Amniotic stem cell (primary cell): ENCODE measurements at regions not wholly inside any gene's neighbourhood (a gene's known extent, or its start where the extent isn't known, plus 50 kb on each side); places are given as distances from the start of the nearest gene placed in this dataset.

ENCODE experiments used
- DNase-seq: peaks from one replicate; lab custom pipeline; 2025; lab: John Stamatoyannopoulos, UW

DNA sequence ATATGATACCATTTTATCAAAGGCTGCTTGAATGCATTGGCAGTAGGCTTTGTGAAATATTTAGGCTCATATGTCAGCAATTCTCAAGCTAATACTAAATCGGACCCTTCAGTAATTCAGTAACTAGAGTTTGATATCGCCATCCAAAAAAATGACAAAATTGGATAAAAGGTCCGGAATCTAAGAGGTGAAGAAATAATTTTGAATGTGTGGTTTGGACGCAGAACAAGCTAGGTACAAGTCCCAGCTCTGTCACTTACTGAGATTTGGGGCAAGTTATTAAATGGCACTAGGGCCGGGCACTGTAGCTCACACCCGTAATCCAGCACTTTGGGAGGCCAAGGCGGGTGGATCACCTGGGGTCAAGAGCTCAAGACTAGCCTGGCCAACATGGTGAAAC, 956.5 kb downstream of the CDH11 start:
- DNase-seq = no peak

DNA sequence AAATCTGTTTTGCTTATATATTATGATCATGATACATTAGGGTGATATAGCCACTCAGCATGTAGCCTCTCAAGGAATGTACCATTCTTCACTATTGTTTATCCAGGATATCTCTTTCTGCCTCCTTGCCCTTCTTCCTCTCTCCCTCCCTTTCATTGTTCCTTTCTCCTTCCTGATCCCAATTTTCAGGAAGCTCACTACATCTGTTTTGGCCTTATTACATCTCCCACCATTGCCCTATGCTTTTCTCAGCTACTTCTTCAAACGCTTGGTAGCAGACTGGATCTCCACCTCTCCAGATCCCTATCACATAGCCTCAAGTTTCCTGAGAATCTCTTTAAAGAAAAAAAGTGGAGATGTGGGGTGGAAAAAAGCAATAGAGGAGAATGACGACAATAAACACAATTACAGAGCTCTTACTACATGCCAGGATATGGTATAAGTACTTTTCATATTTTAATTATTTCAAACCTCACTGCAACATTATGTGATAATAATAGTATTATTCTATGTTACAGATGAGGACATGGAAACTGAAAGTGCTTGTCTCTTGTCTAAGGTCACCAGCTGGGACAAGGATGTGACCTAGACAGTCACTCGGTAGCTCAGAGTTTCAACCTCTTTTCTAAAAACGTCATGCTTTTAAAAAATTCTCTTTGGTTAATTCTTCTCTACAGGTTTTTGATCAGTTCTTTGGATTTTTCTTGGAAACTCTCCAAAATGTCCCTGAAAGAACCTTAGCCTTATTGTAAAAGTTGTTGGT, 959.1 kb downstream of the CDH11 start:
- no peak for DNase-seq

DNA sequence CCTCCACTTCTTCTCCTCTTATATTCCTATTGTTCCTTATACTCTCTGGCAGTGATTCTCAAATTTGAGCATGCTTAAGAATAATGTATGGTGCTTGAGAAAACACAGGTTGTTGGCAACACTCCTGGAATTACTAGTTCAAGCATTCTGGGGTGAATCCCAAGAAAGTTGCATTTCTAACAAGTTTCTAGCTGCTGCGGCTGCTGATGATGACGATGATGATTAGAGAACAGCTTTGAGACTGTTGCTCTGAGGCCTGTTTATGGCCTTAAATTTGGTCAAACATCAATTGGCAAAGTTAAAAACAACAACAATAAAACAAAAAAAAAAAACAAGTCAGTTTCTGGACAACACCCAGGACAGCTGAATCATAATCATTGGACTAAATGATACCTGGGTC, 961.9 kb downstream of the CDH11 start:
- no peak for DNase-seq

DNA sequence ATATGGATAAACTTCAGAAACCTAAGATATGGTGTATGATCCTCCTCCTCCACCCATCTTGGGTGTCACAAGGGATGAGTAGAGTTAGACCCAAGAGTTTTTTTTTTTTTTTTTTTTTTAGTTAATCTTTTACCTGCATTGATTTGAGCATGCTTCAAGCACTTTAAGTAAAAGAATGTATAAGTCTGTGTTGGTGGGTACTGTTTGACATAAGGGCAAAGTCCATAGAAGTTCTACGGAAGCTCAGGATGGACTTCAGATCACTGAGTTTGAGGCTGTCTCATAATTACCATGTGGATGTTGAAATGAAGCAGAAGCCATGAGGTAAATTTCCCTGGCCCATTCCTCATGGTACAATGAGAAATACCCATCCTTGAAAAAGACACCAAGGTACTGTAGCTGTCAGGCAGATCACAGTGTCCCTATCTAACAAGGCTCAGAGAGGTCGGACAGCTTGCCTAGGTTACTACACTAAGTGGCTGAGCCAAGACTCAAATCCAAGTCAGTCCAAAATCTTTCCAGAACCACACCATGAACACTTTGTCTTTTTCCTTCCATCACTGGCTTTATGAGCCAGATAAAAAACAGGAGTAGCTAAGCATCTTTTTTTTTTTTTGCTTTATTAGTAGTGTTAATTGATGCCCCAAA, 962.8 kb downstream of the CDH11 start:
- no peak for DNase-seq

DNA sequence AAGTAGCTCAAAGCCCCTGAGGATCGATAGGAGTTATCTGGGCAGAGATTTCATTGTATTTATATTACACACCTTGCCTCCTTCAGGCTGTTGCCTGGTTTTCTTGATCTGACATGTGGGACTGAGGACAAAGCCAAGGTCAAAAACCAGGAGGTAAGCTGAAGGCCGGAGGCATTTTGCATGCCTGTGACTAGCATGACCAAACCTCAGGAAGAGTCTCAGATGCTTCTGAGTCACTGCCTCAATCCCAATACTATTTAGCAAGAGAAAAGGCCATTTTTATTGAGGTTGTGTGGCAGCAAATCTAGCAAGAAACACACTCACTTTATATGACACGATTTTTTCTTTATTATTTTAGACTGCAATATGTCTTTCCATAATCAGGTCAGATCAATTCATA, 968.1 kb downstream of the CDH11 start:
- DNase-seq = no peak

DNA sequence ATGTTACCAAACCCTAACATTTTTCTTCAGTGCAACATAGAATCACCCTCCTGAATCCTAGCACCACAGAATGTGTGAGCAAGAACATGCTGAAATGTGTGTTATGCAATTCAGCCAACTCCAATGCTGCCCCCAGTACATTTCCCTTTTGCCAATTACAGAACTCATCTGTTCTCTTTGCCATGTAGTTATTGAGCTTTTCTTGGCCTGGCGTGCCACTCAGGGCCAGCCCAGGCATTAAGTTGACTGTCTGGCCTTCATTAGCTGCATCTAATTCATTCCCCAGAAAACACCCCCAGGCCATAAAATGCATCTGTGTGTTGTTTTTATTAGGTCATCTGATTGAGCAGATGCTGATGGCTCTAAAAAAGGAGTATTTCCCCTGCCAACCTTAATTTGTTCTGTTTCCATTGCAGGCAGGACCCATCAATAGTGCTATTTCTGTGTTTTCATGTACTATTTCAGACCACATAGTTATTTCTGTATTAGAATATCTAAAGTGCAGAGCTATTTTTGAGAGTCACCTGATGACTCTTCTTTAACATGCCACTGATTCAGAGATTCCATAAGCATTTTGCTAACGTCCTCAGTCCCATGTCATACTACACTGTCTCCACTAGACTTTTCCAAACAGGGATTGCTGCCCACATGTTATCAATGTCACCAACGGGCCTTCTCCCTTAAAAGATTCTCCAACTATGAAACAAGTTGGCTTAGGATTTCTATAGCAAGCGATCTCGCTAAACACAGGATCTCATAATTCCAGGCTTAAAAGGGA, 969.7 kb downstream of the CDH11 start:
- DNase-seq = no peak

DNA sequence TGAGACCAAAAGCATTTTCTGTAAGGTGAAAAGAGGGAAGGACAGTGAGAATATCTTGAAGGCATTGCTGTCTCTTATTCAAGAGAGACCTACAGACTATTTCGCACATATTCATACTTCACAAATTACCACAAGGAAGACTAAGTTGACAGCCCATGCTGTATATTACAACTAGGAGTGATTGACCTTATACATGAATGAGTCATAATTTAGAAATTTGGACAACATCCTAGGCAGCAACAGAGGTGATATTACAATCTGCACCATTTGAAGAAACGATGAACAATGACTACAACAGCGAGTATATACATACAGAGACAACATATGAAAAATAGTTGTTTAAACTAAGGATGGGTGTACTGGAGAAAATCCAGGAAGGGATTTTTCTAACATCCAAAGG, 971.7 kb downstream of the CDH11 start:
- no peak for DNase-seq

DNA sequence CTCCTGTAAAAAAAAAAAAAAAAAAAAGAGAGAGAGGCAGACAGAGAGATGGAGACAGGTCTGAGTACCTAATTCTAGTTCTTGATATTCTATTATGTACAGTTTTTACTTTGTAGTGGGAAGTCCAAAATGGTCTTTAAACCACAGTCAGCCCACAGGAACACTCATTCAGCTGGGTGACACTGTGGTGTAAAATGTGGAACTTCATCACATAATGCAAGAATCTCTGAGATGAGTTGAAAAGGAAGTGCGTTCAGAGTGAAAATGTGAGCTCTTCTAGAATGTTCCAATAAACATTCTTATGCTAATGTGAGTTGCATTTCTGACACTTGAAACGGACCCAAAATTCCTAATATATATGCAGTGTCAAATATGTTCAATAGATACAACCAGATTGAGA, 972.1 kb downstream of the CDH11 start:
- DNase-seq = no peak

DNA sequence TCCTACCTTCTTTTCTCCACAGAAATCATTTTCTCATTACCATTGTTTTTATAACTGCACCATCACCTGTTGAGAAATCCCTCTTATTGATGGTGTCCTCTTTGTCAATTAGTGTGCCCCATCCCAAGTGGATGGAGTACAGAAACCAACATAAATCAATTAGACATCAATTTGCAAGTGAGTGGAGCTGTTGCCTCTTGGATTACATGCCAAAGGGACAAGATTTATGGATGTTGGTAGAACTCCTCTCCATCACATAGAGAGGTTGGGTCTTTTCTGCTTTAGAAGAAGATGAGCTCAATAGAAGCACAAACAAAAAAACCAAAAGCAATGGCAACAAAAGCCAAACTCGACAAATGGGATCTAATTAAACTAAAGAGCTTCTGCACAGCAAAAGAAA, 973.5 kb downstream of the CDH11 start:
- no peak for DNase-seq

DNA sequence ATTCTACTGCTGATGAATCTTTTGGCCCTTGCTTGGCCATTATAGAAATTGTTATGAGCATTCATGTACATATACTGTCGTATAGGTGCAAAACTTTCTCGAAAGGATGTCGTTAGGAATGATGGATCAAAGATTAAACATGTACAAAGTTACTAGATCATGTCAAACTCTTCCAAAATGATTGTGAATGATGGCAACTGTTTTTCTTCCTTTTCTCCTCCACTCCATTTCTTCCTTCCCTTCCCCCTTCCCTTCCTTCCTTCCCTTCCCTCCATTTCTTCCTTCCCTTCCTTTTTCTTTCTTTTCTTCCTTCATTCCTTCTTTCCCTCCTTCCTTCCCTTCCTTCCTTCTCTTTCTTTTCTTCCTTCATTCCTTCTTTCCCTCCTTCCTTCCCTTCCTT, 973.9 kb downstream of the CDH11 start:
- no peak for DNase-seq

DNA sequence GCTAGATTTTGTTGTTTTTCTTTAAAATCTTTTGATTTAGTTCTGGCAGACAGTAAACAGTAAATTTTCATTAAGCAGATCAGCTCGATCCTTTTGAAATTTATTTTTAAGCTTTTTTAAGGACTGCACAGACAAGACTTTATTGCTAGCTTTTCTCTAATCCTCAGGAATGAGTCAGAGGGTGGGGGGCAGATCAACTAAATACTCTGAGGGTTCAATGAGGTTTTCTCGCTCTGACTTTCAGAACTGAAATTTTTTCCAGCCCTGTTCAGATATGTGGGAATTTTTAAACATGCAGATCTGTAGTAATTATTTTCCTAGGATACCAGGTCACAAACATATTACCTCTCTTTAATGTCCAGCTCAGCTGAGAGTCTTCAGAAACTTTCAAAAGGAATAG, 977.2 kb downstream of the CDH11 start:
- no peak for DNase-seq

DNA sequence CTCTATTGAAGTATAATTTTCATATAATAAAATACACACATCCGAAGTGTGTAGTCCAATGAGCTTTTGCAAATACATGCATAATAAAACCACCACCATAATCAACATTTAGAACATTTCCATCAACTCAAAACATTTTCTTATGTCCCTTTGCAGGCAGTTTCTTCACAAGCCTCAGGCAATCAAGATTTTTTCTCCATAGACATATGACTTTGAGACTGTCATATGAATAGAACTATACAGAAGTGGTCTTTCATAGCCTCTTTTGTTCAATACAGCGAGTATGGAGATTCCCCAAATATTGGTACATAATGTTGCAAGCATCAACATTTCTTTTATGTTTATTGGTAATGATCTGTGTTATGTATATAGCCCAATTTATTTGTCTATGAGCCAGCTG, 983.2 kb downstream of the CDH11 start:
- DNase-seq = no peak

DNA sequence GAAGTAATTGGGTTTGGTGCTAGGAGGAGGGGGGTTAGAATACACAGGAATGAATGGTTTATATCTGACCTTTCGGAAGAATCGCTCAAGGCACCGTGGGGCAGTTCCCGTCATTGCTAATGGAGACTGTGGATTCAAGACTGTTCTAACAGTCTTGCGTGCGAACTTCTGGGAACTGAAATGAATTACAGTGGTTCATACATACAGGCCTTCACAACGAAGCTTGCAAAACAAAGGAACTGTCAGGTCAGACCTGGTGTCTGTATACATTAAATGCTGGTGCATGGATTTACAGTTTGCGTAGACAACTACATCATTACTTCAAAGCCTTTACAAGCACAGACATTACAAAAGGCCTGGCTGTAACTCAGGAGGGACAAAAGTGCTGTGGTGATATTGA, 983.9 kb downstream of the CDH11 start:
- no peak for DNase-seq

DNA sequence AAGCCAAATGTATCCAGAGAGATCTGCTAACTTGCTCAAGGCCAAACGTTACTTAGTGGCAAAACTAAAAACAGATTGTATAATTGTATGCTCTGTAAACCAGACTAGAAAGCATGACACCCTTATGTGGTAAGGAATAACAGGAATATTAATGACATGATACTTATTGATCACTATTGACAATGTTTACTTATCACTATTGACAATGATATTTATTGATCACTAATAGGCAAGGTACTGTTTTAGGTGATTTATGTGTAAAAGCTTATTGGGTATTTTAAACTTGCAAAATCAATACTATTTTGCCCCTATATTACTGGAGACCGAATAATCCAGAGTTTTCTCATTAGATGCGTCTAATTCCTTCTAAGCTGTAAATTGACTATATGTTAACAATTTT, 985.1 kb downstream of the CDH11 start:
- DNase-seq = no peak

DNA sequence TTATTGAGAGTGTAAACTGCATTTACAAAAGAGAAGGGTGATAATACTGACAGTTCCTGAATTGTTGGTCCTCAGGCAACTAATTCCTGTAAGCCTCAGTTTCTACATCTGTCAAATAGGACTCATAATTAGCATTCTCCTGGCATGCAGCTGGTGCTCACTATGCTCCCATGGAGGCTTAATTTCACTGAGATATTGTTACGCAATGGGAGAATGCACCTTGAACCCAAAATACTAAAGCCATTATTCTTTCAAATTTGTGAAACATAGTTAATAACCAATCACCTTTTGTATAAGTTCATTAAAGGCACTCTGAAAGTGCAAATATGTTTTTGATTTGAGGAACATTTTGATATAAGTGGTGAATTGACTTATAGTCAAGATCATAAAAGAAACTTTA, 985.5 kb downstream of the CDH11 start:
- no peak for DNase-seq

DNA sequence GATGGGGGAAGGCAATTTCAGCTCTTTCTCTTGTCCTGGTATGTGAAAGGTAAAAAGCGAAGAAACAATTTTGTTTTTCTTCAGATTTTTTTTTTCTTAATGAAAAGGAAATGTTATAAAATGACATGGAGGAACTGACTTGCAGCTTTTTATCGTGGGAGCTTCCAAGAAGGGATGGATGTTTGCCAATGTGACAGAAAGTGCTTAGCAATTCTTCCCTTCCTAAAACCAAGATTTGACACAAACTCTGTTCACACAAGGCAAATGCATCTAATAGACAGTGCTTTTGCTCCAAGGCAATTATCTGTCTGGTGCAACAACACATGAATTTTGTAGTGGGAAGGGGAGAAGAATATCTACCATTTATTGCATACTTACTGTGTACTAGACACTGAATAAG, 988.5 kb downstream of the CDH11 start:
- no peak for DNase-seq

DNA sequence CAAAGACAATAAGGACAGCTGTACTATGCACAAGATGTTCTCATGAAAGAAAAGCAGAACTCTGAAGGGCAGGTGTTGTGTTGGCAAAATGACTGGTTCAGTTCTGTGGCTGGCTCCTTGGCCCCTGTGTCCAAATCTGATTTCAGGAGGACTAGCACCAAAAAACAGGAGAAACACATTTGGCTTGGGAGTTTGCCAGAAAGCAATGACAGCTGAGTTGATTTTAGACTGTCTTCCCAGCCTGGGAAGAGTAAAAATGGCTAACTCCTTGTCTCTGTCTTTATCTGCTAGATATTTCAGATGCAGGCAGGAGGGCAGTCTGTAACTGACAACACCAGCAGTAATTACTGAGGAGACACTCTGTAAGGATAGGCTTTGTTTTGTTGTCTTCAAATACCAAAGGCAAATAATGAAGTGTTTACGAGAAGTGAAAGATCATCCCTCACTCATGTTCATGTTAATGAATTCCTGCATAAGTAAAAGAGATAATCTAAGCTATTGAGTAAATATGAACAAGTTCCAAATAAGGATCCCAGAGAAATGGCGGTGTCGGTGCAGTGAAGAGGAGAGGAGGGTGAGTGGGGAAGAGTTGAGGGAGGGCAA, 989.0 kb downstream of the CDH11 start:
- no peak for DNase-seq

DNA sequence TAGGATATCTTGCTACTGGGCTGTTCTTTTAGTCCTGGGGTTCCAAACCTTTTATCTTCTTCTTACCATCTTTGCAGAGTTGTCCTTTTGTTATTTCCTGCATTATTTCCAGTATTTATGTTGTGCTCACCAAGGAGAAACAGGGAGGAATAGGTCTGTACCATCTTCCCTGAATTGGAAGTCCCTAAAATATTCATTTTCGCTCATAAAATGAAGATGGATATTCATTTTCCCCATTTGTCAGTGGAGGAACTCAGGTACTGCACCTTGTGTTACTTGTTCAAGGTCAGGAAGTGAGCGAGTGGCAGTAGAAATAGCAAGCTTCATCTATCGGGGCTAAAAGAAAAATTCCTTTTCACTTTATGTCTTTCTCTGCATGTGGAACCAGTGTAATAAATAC, 989.7 kb downstream of the CDH11 start:
- no peak for DNase-seq

DNA sequence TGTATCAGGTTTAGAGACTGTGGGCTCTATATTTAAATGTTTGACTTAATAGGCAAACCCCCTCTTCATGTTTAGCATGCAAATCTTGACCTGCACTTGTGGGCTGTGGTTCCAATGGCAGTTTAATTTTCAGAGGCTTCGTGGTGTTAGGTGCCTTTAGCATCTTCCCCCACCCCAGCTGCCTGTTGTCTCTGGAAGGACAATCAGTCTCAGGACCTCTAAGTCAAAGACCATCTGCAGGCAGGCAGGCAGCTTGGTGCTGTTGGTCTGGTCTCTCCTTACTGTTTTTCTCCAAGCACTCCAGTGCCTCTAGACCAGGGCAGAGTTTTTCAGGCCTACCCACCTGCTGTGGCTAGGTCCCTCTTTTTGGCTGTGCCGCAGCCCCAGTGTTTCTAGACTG, 990.4 kb downstream of the CDH11 start:
- DNase-seq = no peak

DNA sequence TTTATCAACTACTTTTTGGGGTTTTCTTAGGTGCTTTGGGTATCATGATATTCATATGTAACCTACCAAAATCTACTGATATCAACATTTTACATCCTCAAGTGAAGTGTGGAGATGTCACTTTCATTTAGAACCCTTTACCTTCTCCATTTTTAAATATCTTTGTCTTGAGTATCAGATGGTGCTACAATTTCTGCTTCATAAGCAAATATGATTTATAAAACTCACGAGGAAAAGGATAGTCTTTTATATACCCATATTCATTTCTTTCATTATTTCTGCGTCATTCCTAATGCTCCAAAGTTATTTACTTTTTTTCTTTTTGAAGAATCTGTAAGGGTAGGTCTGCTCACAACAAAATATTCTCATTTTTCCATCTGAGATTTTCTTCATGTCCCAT, 991.7 kb downstream of the CDH11 start:
- DNase-seq = no peak

DNA sequence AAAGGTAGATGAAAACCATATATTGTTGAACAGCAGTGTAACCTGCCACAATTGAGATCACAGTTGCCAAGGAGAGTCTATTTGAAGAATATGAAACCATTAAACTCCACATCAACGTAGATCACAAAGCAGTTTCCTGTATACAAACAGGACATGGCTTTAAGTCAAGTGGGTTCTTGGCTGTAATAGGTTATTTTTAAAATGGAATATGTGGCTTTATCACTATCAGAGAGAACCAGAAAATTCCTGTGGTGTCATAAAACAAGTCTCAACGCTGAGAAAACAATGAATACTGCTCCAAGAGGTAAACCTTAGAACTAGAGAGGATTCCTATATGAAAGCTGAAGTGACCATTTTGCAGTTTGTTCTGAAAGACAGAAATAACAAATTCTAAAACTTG, 999.7 kb downstream of the CDH11 start:
- no peak for DNase-seq

DNA sequence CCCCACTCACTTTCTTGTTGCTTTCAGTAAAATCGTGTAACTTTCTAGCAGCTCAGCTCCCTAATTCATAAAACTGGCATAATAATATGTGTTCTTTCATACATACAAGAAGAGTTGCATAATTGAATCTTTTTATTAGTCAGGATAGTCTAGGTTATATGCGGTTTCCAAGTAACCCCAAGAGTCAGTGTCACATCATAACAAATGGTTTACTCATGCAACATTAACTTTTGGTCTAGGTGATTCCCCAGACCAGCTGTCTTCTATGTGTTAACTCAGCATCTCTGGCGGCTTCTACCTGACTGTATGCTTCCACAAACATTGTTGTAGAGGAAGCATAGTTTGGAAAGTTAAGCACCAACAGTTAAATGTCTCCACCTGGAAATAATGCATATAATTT, 1000.4 kb downstream of the CDH11 start:
- no peak for DNase-seq

DNA sequence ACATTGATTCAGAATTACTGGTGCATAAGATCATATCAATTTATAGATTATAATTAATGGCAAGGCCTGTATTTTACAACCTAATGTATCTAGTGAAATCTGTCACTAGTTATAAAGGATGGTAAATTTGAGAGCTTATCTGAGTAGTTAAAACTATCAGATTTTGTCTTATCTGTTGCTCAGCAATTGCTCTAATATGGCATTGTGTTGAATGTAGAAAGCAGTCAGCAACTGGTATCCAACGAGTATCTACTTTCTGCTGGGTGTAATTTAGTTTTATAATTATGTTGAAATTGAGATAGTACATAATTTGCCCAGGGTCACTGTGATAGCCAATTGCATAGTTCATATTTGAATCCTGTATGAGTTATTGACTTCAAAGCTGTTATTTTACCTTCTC, 1005.7 kb downstream of the CDH11 start:
- no peak for DNase-seq
